Lung (tissue), 11 donors: ENCODE measurements at regions not wholly inside any gene's neighbourhood (a gene's known extent, or its start where the extent isn't known, plus 50 kb on each side); places are given as distances from the start of the nearest gene placed in this dataset.

ENCODE experiments used
- ATAC-seq: fragments of 200-7000 bp; cut with Tn5 transposase; one replicate; pipeline ENCODE4 v1.9.1; 2020; ENCODE audit warnings: moderate number of reproducible peaks; ENCODE audit not compliant: insufficient read depth, low FRiP score
- DNase-seq, 3 donors: peaks; one replicate each; pipeline ENCODE4 v3.0.0-alpha.2; 2013 to 2017
- H3K27ac ChIP-seq, 2 donors: one replicate each; pipeline ENCODE4 v1.5.1; 2013; ENCODE audit warnings: mild to moderate bottlenecking in 2 of 2, moderate library complexity in 2 of 2, control low read depth in 1 of 2, inconsistent platforms in 1 of 2, low read depth in 1 of 2, low read length in 1 of 2
- H3K27me3 ChIP-seq, 3 donors: one replicate each; pipeline ENCODE4 v1.5.1; 2013; ENCODE audit warnings: low read length in 2 of 3; ENCODE audit not compliant: control insufficient read depth in 3 of 3, insufficient read depth in 3 of 3
- H3K36me3 ChIP-seq, 4 donors: one replicate each; pipeline ENCODE4 v1.5.1; 2013; ENCODE audit warnings: low read length in 4 of 4, mild to moderate bottlenecking in 1 of 4, moderate library complexity in 1 of 4; ENCODE audit not compliant: control insufficient read depth in 4 of 4, insufficient read depth in 4 of 4
- H3K4me1 ChIP-seq, 5 donors: one replicate each; pipeline ENCODE4 v1.5.1; 2013; ENCODE audit warnings: low read length in 5 of 5, mild to moderate bottlenecking in 2 of 5, moderate library complexity in 1 of 5; ENCODE audit not compliant: control insufficient read depth in 5 of 5, insufficient read depth in 5 of 5
- H3K4me3 ChIP-seq: one replicate; pipeline ENCODE4 v1.5.1; 2013; ENCODE audit warnings: mild to moderate bottlenecking, control low read depth, moderate library complexity
- H3K9ac ChIP-seq, 2 donors: one replicate each; pipeline ENCODE4 v1.5.1; 2013; ENCODE audit warnings: low read length in 2 of 2, control low read depth in 1 of 2; ENCODE audit not compliant: insufficient read depth in 1 of 2
- H3K9me3 ChIP-seq, 4 donors: one replicate each; pipeline ENCODE4 v1.5.1; 2013; ENCODE audit warnings: low read length in 3 of 4, mild to moderate bottlenecking in 1 of 4, moderate library complexity in 1 of 4; ENCODE audit not compliant: control insufficient read depth in 4 of 4, insufficient read depth in 3 of 4
- WGBS, 2 donors: extraction: QIAGEN DNeasy Blood & Tissue Kit; methylation state at CpG; one replicate each; pipeline ENCODE4 v1.1.7; 2013; 5-methylcytosine and 5-hydroxymethylcytosine counted together
- TF ChIP-seq, protein P1 (sequence below): IDR thresholded peaks from 2 replicates; pipeline ENCODE4 v1.5.1; 2012; ENCODE audit warnings: mild to moderate bottlenecking; ENCODE audit errors: control extremely low read depth, extremely low read depth
- donor health status: control.
- donor health status: control.
- donor health status: Bipolar disorder and iron deficiency.
- donor health status: healthy.
- donor health status: DM: yes; HTN: yes; CAD: no.

DNA sequence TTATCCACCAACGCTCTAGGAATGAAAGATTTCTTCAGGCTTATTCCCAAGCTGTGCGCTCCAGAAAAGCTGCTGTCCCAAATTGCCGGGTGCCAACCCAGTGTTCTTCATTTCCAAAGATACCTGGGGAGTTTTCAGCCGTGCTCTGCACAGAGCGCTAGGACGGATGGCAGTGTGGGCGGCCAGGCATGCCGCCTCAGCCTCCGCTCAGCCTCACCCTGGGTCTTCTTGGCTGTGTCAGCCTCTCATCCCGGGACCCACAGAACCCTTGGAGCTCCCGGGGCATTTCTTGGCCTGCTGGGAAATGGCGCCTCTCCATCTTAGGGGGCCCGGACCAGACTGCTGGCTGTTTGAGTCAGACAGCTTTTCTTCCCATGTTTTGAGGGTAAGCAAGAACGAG, 116.9 kb upstream of the SLC25A33 start:
- Histone ChIP-seq H3K36me3 (no peaks in the 10 kb centered on the region), H3K27me3 (no peaks in the 10 kb centered on the region), H3K4me3 (no peak overlapping the region), H3K27ac (no peak overlapping the region), H3K9me3 (peaks cover 0 to 4% (median 0%) of the 10 kb centered on the region in 4 donors), H3K4me1 (no peaks in the 10 kb centered on the region), H3K9ac (no peak overlapping the region)
- 91 to 93% methylated on average over 14 of the region's 14 CpGs for WGBS, 2 donors
- ATAC-seq, result no peak
- no peak for DNase-seq
- TF ChIP-seq, protein P1, sequence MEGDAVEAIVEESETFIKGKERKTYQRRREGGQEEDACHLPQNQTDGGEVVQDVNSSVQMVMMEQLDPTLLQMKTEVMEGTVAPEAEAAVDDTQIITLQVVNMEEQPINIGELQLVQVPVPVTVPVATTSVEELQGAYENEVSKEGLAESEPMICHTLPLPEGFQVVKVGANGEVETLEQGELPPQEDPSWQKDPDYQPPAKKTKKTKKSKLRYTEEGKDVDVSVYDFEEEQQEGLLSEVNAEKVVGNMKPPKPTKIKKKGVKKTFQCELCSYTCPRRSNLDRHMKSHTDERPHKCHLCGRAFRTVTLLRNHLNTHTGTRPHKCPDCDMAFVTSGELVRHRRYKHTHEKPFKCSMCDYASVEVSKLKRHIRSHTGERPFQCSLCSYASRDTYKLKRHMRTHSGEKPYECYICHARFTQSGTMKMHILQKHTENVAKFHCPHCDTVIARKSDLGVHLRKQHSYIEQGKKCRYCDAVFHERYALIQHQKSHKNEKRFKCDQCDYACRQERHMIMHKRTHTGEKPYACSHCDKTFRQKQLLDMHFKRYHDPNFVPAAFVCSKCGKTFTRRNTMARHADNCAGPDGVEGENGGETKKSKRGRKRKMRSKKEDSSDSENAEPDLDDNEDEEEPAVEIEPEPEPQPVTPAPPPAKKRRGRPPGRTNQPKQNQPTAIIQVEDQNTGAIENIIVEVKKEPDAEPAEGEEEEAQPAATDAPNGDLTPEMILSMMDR, result no peak

DNA sequence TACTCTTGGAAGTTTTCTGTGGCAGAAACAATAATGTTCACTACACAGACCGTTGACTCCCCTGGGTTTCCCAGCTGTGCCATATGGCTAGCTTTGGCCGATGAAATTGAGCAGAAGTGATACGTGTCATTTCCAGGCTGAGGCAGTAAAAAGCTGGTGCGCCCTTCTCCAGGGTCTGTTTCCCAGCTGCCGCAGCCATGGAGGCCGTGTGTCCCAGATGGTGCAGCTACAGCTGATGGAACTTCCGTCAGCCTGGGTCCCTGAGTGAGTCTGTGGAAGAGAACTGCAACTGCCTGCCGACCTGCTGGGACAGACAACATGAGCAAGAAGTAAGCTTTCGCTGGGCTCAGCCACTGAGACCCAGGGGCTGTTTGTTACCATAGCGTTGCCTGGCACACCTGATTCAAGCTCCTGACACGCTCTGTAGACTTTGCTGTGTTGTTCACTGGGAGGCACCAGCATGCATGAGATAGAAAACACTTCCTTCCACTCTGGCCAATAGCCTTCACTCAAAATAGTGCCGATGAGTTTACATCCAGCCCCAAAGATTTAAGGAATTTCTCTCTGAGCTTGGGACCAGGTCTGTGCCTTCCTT, 116.3 kb upstream of the SLC25A33 start:
- TF ChIP-seq, protein P1, result no peak
- ATAC-seq (no peak), DNase-seq (no peak)
- Histone ChIP-seq H3K9me3 (peaks cover 0 to 4% (median 0%) of the 10 kb centered on the region in 4 donors), H3K9ac (no peak overlapping the region), H3K4me3 (no peak overlapping the region), H3K27ac (no peak overlapping the region), H3K4me1 (no peaks in the 10 kb centered on the region), H3K27me3 (no peaks in the 10 kb centered on the region), H3K36me3 (no peaks in the 10 kb centered on the region)
- 93% methylated on average over 12 of the region's 12 CpGs for WGBS, 2 donors

DNA sequence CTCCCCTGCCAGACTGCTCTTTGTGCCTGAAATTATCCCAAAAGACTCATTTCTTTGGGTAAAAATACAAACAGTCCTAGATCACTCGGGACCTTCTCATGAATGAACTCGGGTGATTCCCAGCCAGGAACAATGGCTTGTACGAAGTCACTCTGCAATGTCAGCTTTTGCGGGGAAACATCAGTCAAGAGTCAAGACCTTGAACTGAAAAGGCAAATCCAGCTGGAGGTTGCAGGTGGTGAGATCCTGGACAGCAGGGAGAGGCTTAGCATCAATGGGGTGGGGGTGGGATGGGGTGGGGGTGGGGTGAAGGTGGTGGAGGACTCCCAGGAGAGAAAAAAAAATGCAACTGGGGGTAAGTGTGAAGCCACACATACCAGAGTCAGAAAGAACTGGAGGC, 115.0 kb upstream of the SLC25A33 start:
- Histone ChIP-seq H3K4me3 (no peak overlapping the region), H3K9me3 (peaks cover 0 to 4% (median 0%) of the 10 kb centered on the region in 4 donors), H3K27ac (no peak overlapping the region), H3K27me3 (no peaks in the 10 kb centered on the region), H3K9ac (no peak overlapping the region), H3K36me3 (no peaks in the 10 kb centered on the region), H3K4me1 (peaks cover 0 to 4% (median under 1%) of the 10 kb centered on the region in 5 donors)
- ATAC-seq, result no peak
- no peak for DNase-seq
- 74 to 78% methylated on average over 4 of the region's 4 CpGs for WGBS, 2 donors
- TF ChIP-seq, protein P1, result no peak

DNA sequence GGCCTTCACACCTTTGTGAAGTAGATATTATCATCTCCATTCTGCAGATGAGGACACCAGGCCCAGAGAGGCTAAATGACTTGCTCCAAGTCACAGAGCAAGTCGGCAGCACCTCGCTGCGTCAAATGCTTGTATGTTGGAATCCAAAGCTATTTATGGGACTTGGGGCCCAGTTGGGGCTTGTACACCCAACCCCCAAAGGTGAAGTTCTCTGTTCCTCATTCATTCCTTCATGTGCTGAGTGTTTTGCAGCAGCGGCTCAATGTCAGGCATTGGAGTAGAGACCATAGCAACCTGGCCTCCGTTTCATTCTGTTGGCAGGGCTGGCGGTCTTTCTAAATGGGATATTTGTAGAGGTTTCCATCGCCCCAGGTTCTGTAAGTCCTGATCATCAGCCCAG, 113.4 kb upstream of the SLC25A33 start:
- Histone ChIP-seq H3K9me3 (peaks cover 0 to 4% (median 0%) of the 10 kb centered on the region in 4 donors), H3K36me3 (no peaks in the 10 kb centered on the region), H3K27me3 (no peaks in the 10 kb centered on the region), H3K4me1 (peaks cover 0 to 10% (median 5%) of the 10 kb centered on the region in 5 donors), H3K4me3 (no peak overlapping the region), H3K27ac (no peak overlapping the region), H3K9ac (no peak overlapping the region)
- TF ChIP-seq, protein P1, result no peak
- DNase-seq (no peak), ATAC-seq (no peak)
- 27 to 56% methylated on average over 7 of the region's 7 CpGs for WGBS, 2 donors
